ENCODE measurements at regions not wholly inside any gene's neighbourhood (a gene's known extent, or its start where the extent isn't known, plus 50 kb on each side); places are given as distances from the start of the nearest gene placed in this dataset.

GRCh38 chr5:117425163-117425562, 850.5 kb upstream of the SEMA6A start:
- no peak for TF ChIP-seq CTCF (IDR thresholded peaks at IDR 0.05)
- TF ChIP-seq TEAD4 (CRISPR knock-in tag; IDR thresholded peaks at IDR 0.05) = no peak
- no peak for TF ChIP-seq FOXP1 (CRISPR knock-in tag; IDR thresholded peaks at IDR 0.05; ENCODE audit: borderline replicate concordance)
- no peak for TF ChIP-seq ATF3 (CRISPR knock-in tag; conservative IDR thresholded peaks at IDR 0.05)
- TF ChIP-seq ELF4 (CRISPR knock-in tag; IDR thresholded peaks at IDR 0.05; ENCODE audit: low read depth) = no peak
- TF ChIP-seq E2F1 (CRISPR knock-in tag; IDR thresholded peaks at IDR 0.05) = no peak
- TF ChIP-seq AR (CRISPR knock-in tag; IDR thresholded peaks at IDR 0.05) = no peak
